H1 (cell line): ENCODE measurements at regions not wholly inside any gene's neighbourhood (a gene's known extent, or its start where the extent isn't known, plus 50 kb on each side); places are given as distances from the start of the nearest gene placed in this dataset.

Experiments used
- CTCF ChIA-PET: fragments of 300-600 bp; sonication (Branson Sonifier 250); formaldehyde crosslinking; loops from one replicate; lab custom pipeline; 2021; ENCODE audit not compliant: partially characterized antibody; lab: Charles Lee
- POLR2A ChIA-PET: fragments of 300-600 bp; sonication (Branson Sonifier 250); formaldehyde crosslinking; loops from one replicate; lab custom pipeline; 2021; ENCODE audit warnings: inconsistent platforms; ENCODE audit not compliant: partially characterized antibody; lab: Charles Lee
- DNase-seq, 2 experiments: peaks; one replicate each; pipeline versions ENCODE4 v3.0.0 to v3.0.0-alpha.2; 2010 to 2022; ENCODE audit warnings: low spot score in 2 of 2, low read depth in 1 of 2, mixed read lengths in 1 of 2
- FAIRE-seq: peaks from 2 replicates; lab custom pipeline; 2011; peaks lifted over from hg19 to GRCh38; lab: Jason Lieb, UNC
- H2AFZ ChIP-seq: 2 replicates; pipeline ENCODE4 v1.8.1; 2012; ENCODE audit warnings: low read length, inconsistent platforms
- H2AK5ac ChIP-seq: 2 replicates; pipeline ENCODE4 v1.6.1; 2013; ENCODE audit warnings: low read depth, low read length
- H2BK120ac ChIP-seq: replicated peaks from 2 replicates; pipeline ENCODE3; 2013; ENCODE audit warnings: low read depth, low read length, inconsistent platforms
- H2BK12ac ChIP-seq: 2 replicates; pipeline ENCODE4 v1.6.1; 2013; ENCODE audit warnings: low read depth, low read length
- H2BK15ac ChIP-seq: 2 replicates; pipeline ENCODE4 v1.6.1; 2013; ENCODE audit warnings: low read length
- H2BK20ac ChIP-seq: 2 replicates; pipeline ENCODE4 v1.6.1; 2013; ENCODE audit warnings: low read length
- H2BK5ac ChIP-seq: 2 replicates; pipeline ENCODE4 v1.6.1; 2013; ENCODE audit warnings: low read depth, low read length
- H3K14ac ChIP-seq: 2 replicates; pipeline ENCODE4 v1.6.1; 2013; ENCODE audit warnings: inconsistent platforms; ENCODE audit not compliant: insufficient read length
- H3K18ac ChIP-seq: 2 replicates; pipeline ENCODE4 v1.6.1; 2013; ENCODE audit warnings: low read length; ENCODE audit errors: extremely low read depth
- H3K23ac ChIP-seq: 2 replicates; pipeline ENCODE4 v1.6.1; 2013; ENCODE audit warnings: inconsistent platforms; ENCODE audit not compliant: insufficient read length
- H3K23me2 ChIP-seq: 2 replicates; pipeline ENCODE4 v1.6.1; 2013; ENCODE audit warnings: low read depth, low read length
- H3K27ac ChIP-seq: 2 replicates; pipeline ENCODE4 v1.6.1; 2011; ENCODE audit warnings: low read depth, low read length, inconsistent platforms
- H3K27me3 ChIP-seq, 4 experiments: replicated peaks in 1 of 4; 1 replicate in 1 of 4; 2 replicates in 3 of 4; pipeline versions ENCODE4 v1.6.1 to v1.8.1; 2011 to 2013; ENCODE audit warnings: low read length in 3 of 4, mild to moderate bottlenecking in 3 of 4, inconsistent platforms in 2 of 4, mixed read lengths in 2 of 4, moderate library complexity in 1 of 4; ENCODE audit not compliant: control insufficient read depth in 3 of 4, insufficient read depth in 3 of 4; ENCODE audit errors: extremely low read depth in 1 of 4
- H3K36me3 ChIP-seq, 4 experiments: 2 replicates each; pipeline versions ENCODE4 v1.6.1 to v1.8.1; 2011 to 2013; ENCODE audit warnings: mild to moderate bottlenecking in 4 of 4, low read length in 3 of 4, moderate library complexity in 2 of 4, control low read depth in 1 of 4, inconsistent platforms in 1 of 4; ENCODE audit not compliant: insufficient read depth in 4 of 4, control insufficient read depth in 2 of 4
- H3K4ac ChIP-seq: replicated peaks from 2 replicates; pipeline ENCODE3; 2013; ENCODE audit warnings: low read length, low read depth, mixed read lengths, inconsistent platforms; ENCODE audit not compliant: insufficient read length
- H3K4me1 ChIP-seq, 4 experiments: replicated peaks in 1 of 4; 1 replicate in 1 of 4; 2 replicates in 3 of 4; pipeline versions ENCODE4 v1.6.1 to v1.8.1; 2011 to 2013; ENCODE audit warnings: low read length in 3 of 4, inconsistent platforms in 2 of 4, mixed read lengths in 1 of 4; ENCODE audit not compliant: insufficient read depth in 4 of 4, control insufficient read depth in 3 of 4
- H3K4me2 ChIP-seq, 2 experiments: 2 replicates each; pipeline versions ENCODE4 v1.6.1 to v1.8.1; 2011 to 2013; ENCODE audit warnings: low read depth in 2 of 2, low read length in 2 of 2, control low read depth in 1 of 2, inconsistent platforms in 1 of 2, mild to moderate bottlenecking in 1 of 2; ENCODE audit not compliant: insufficient read depth in 1 of 2
- H3K4me3 ChIP-seq, 4 experiments: fragments of 200-600, 300-600 bp in 1 of 4; sonication (generic), shearing (Covaris generic), sonication (Bioruptor Twin) in 1 of 4; 2 replicates each; pipeline versions ENCODE4 v1.5.1 to v1.8.1; 2011 to 2016; ENCODE audit warnings: low read length in 4 of 4, low read depth in 3 of 4, control low read depth in 2 of 4, inconsistent platforms in 2 of 4, mild to moderate bottlenecking in 2 of 4, mixed read lengths in 1 of 4, moderate library complexity in 1 of 4; ENCODE audit not compliant: insufficient read depth in 2 of 4; ENCODE audit errors: extremely low read depth in 1 of 4
- H3K56ac ChIP-seq: replicated peaks from 2 replicates; pipeline ENCODE3; 2013; ENCODE audit warnings: low read depth, mild to moderate bottlenecking, mixed read lengths, low read length, inconsistent platforms; ENCODE audit not compliant: insufficient read length
- H3K79me1 ChIP-seq: 2 replicates; pipeline ENCODE4 v1.6.1; 2013; ENCODE audit warnings: low read depth, low read length, control low read depth
- H3K79me2 ChIP-seq, 2 experiments: 2 replicates each; pipeline versions ENCODE4 v1.6.1 to v1.8.1; 2012 to 2013; ENCODE audit warnings: low read length in 2 of 2, mild to moderate bottlenecking in 2 of 2, inconsistent platforms in 1 of 2; ENCODE audit not compliant: insufficient read depth in 2 of 2, control insufficient read depth in 1 of 2
- H3K9ac ChIP-seq, 4 experiments: replicated peaks in 1 of 4; 1 replicate in 1 of 4; 2 replicates in 3 of 4; pipeline versions ENCODE4 v1.6.1 to v1.8.1; 2011 to 2013; ENCODE audit warnings: low read depth in 3 of 4, low read length in 3 of 4, control low read depth in 2 of 4, mild to moderate bottlenecking in 2 of 4, moderate library complexity in 2 of 4, inconsistent platforms in 1 of 4; ENCODE audit errors: extremely low read depth in 1 of 4
- H3K9me3 ChIP-seq, 2 experiments: 2 replicates each; pipeline versions ENCODE4 v1.6.1 to v1.8.1; 2012 to 2013; ENCODE audit warnings: mild to moderate bottlenecking in 2 of 2, moderate library complexity in 2 of 2, control low read depth in 1 of 2, inconsistent platforms in 1 of 2, low read depth in 1 of 2, low read length in 1 of 2, mixed read lengths in 1 of 2; ENCODE audit not compliant: insufficient read depth in 2 of 2
- H4K20me1 ChIP-seq, 2 experiments: replicated peaks in 1 of 2; 2 replicates each; pipeline versions ENCODE3 to v1.8.1; 2011 to 2013; ENCODE audit warnings: inconsistent platforms in 2 of 2, low read length in 2 of 2, mild to moderate bottlenecking in 1 of 2; ENCODE audit not compliant: insufficient read depth in 2 of 2, control insufficient read depth in 1 of 2
- H4K5ac ChIP-seq: 2 replicates; pipeline ENCODE4 v1.6.1; 2013; ENCODE audit warnings: low read length, low read depth, mixed read lengths, inconsistent platforms; ENCODE audit not compliant: insufficient read length
- H4K8ac ChIP-seq: 2 replicates; pipeline ENCODE4 v1.8.0; 2013; ENCODE audit warnings: mild to moderate bottlenecking, moderate library complexity, low read length, inconsistent platforms; ENCODE audit not compliant: insufficient read depth; ENCODE audit errors: extremely low read depth
- H4K91ac ChIP-seq: replicated peaks from 2 replicates; pipeline ENCODE3; 2013; ENCODE audit warnings: low read length, mixed read lengths, inconsistent platforms; ENCODE audit not compliant: insufficient read length
- CBX5 ChIP-seq: fragments of 300-800, 300-1000 bp; sonication (generic); IDR thresholded peaks from 2 replicates; pipeline ENCODE4 v1.7.1; 2016; ENCODE audit warnings: antibody characterized with exemption, low read length, low read depth
- CTBP2 ChIP-seq: IDR thresholded peaks from 2 replicates; pipeline ENCODE4 v1.7.0; 2011; ENCODE audit warnings: borderline replicate concordance, mild to moderate bottlenecking, moderate library complexity, mixed read lengths, low read length; ENCODE audit not compliant: insufficient read depth, insufficient read length
- HDAC2 ChIP-seq, 2 experiments: fragments of 300-600 bp in 1 of 2; sonication (generic) in 1 of 2; IDR thresholded peaks; 2 replicates each; pipeline ENCODE4 v1.6.1; 2011 to 2012; ENCODE audit warnings: low read depth in 2 of 2, low read length in 2 of 2, mild to moderate bottlenecking in 2 of 2, moderate library complexity in 2 of 2, borderline replicate concordance in 1 of 2, inconsistent platforms in 1 of 2
- MAFK ChIP-seq: IDR thresholded peaks from 2 replicates; pipeline ENCODE4 v1.6.1; 2012; ENCODE audit warnings: low read depth, mild to moderate bottlenecking, improper control_type of control experiment, low read length
- NRF1 ChIP-seq: IDR thresholded peaks from 2 replicates; pipeline ENCODE4 v1.6.1; 2011; ENCODE audit warnings: mild to moderate bottlenecking, low read depth, low read length, improper control_type of control experiment
- RXRA ChIP-seq: IDR thresholded peaks from 2 replicates; pipeline ENCODE4 v1.6.1; 2011; ENCODE audit warnings: low read depth, mild to moderate bottlenecking, low read length, moderate library complexity; ENCODE audit not compliant: insufficient read depth
- WGBS, 2 experiments: shearing (Covaris generic) in 1 of 2; methylation state at CpG; one replicate each; pipeline versions ENCODE4 v1.1.6 to v1.1.7; 2013 to 2015; ENCODE audit warnings: low lambda C conversion rate in 2 of 2, mixed read lengths in 2 of 2, inconsistent platforms in 1 of 2, low coverage in 1 of 2, missing lambda C conversion rate in 1 of 2; ENCODE audit not compliant: insufficient replicate concordance in 2 of 2, insufficient coverage in 1 of 2, insufficient read length in 1 of 2; ENCODE audit errors: extremely low coverage in 1 of 2, missing lambda C conversion rate in 1 of 2; 5-methylcytosine and 5-hydroxymethylcytosine counted together

DNA sequence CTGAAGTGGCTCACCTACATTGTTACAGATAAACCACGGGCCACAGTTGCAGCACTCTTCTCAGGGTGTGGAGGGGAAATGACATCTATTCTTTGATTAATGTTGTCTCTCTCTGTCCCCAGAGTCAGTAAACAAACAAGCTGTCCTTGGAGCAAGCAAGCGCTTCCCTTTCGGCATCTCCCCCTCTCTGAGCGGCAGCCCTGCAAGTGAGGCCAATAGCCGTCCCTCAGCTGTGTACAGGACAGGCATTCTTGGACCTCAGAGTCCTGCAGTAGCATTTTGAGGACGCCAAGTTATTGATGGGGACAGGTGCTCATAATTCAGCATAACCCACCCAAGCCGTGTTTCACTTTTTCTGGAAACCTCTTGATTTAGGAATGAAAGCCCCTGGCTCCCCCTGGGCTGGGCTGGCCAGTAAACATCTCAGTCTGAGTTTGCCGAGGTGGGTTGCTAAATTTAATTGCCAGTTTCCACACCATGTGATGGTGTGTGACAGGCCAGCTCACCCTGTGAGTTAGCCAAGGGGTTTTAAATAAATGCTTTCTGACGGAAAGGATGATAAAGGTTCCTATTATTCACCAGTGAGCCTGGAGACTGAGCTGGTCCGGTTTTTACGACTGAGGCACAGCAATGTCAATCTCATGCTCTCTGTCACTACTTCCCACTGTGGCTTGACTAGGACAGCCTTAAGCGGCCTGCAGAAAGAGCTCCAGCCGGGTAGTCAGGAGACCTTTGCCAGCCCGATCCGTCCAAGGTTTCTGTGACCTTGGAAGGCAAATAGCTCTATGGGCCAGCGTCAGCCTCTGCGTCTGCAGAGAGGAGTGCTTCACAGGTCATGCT, 214.8 kb upstream of the RREB1 start:
- Histone ChIP-seq H3K36me3 (no peaks in the 10 kb centered on the region), H4K5ac (no peak overlapping the region), H3K9me3 (no peaks in the 10 kb centered on the region), H3K4ac (no peak overlapping the region), H4K20me1 (no peaks in the 10 kb centered on the region), H2BK120ac (no peak overlapping the region), H3K4me1 (peaks cover 0 to 12% (median 6%) of the 10 kb centered on the region in 4 experiments; a peak in 4 of 7 replicates), H3K9ac (no peak overlapping the region), H4K91ac (peak overlapping the region; percentile 41), H3K4me3 (no peak overlapping the region), H3K79me2 (no peaks in the 10 kb centered on the region), H2AK5ac (0 out of 2 replicates have a peak overlapping the region, but pooled peaks have one; percentile 19), H3K23me2 (no peaks in the 10 kb centered on the region), H3K27me3 (no peaks in the 10 kb centered on the region), H2AFZ (no peak overlapping the region), H3K4me2 (no peak overlapping the region), H3K23ac (no peak overlapping the region), H3K18ac (no peak overlapping the region), H2BK12ac (no peak overlapping the region), H3K27ac (no peak overlapping the region), H3K79me1 (no peaks in the 10 kb centered on the region), H3K14ac (no peak overlapping the region), H4K8ac (no peak overlapping the region; the same call in 1 of the 2 replicates), H2BK20ac (no peak overlapping the region), H2BK15ac (no peak overlapping the region), H3K56ac (no peak overlapping the region), H2BK5ac (no peak overlapping the region)
- no peak for FAIRE-seq
- CTCF ChIA-PET: interaction anchor here (0.7 to 1.4 kb wide), 4 partner anchors 8 to 221 kb away, joined by 3 read pairs; no protein-coding TSS in a partner anchor
- WGBS, 2 experiments: 86% methylated on average over 16 of the region's 17 CpGs; no CpG with 5 or more reads in 1 of the 2 experiments
- no peak for DNase-seq
- POLR2A ChIA-PET: no interaction called here
- TF ChIP-seq CTBP2: no peak
- TF ChIP-seq NRF1: no peak
- TF ChIP-seq CBX5: no peak
- TF ChIP-seq MAFK: no peak
- TF ChIP-seq HDAC2 (IDR thresholded peaks at IDR 0.05; ENCODE audit: borderline replicate concordance in 1 of 2, low read depth in 2 of 2, low read length in 2 of 2): no peak
- no peak for TF ChIP-seq RXRA
